ENCODE measurements at regions not wholly inside any gene's neighbourhood (a gene's known extent, or its start where the extent isn't known, plus 50 kb on each side); places are given as distances from the start of the nearest gene placed in this dataset.

- DNase-seq (no peak), ATAC-seq (no peak)
- Histone ChIP-seq H3K27ac (no peak overlapping the region), H3K36me3 (ENCODE audit: insufficient read depth in 1 of 2, low read depth in 1 of 2) (no peaks in the 10 kb centered on the region), H3K9me3 (no peaks in the 10 kb centered on the region), H3K27me3 (ENCODE audit: insufficient read depth in 3 of 3, low read length in 2 of 3) (peaks cover 0 to 4% (median 0%) of the 10 kb centered on the region in 3 donors), H3K4me1 (no peaks in the 10 kb centered on the region), H3K4me3 (no peak overlapping the region)
- 11 to 22% (median 17%) methylated on average over 1 of the region's 1 CpG for WGBS, 3 donors
- intact Hi-C loops (cut with DNase I): no loop called here
- no peak for TF ChIP-seq CTCF (IDR thresholded peaks at IDR 0.05)
Observed at GRCh38 chr16:49189286-49189685, 92.4 kb downstream of the CBLN1 start.

- ATAC-seq (no peak), DNase-seq (no peak)
Observed at GRCh38 chr16:49183911-49184310, 97.7 kb downstream of the CBLN1 start.

GRCh38 chr16:49181791-49182518 is 99.7 kb downstream of the CBLN1 start:
- intact Hi-C loops (cut with DNase I): loop anchor here in 1 of 2 donors (5.0 kb wide), 1 partner anchor 495 kb away; no protein-coding TSS in a partner anchor
- Histone ChIP-seq H3K27ac (no peak overlapping the region), H3K36me3 (ENCODE audit: insufficient read depth in 1 of 2, low read depth in 1 of 2) (no peaks in the 10 kb centered on the region), H3K4me3 (no peak overlapping the region), H3K4me1 (no peaks in the 10 kb centered on the region), H3K27me3 (ENCODE audit: insufficient read depth in 3 of 3, low read length in 2 of 3) (no peaks in the 10 kb centered on the region), H3K9me3 (no peaks in the 10 kb centered on the region)
- TF ChIP-seq CTCF (IDR thresholded peaks at IDR 0.05): no peak
- WGBS, 3 donors: 26 to 42% (median 41%) methylated on average over 8 of the region's 8 CpGs
- DNase-seq (no peak), ATAC-seq (no peak)

More at GRCh38 chr16:49183911-49184310, 97.7 kb downstream of the CBLN1 start:
- Histone ChIP-seq H3K4me1 (no peaks in the 10 kb centered on the region), H3K4me3 (no peak overlapping the region), H3K9me3 (no peaks in the 10 kb centered on the region), H3K36me3 (ENCODE audit: insufficient read depth in 1 of 2, low read depth in 1 of 2) (no peaks in the 10 kb centered on the region), H3K27ac (no peak overlapping the region), H3K27me3 (ENCODE audit: insufficient read depth in 3 of 3, low read length in 2 of 3) (no peaks in the 10 kb centered on the region)
- WGBS, 3 donors: 25 to 33% (median 27%) methylated on average over 5 of the region's 5 CpGs
- intact Hi-C loops (cut with DNase I): loop anchor here in 1 of 2 donors (5.0 kb wide), 1 partner anchor 497 kb away; no protein-coding TSS in a partner anchor
- TF ChIP-seq CTCF (IDR thresholded peaks at IDR 0.05): peak; percentile 29

- Histone ChIP-seq H3K9me3 (no peaks in the 10 kb centered on the region), H3K4me3 (no peak overlapping the region), H3K36me3 (ENCODE audit: insufficient read depth in 1 of 2, low read depth in 1 of 2) (no peaks in the 10 kb centered on the region), H3K27ac (no peak overlapping the region), H3K4me1 (no peaks in the 10 kb centered on the region), H3K27me3 (ENCODE audit: insufficient read depth in 3 of 3, low read length in 2 of 3) (no peaks in the 10 kb centered on the region)
- DNase-seq (no peak), ATAC-seq (peak in 2 of 4 donors; percentile 37 to 50)
- 15 to 26% (median 24%) methylated on average over 4 of the region's 4 CpGs for WGBS, 3 donors
- TF ChIP-seq CTCF (IDR thresholded peaks at IDR 0.05): no peak
- intact Hi-C loops (cut with DNase I): loop anchor here in 1 of 2 donors (5.0 kb wide), 1 partner anchor 493 kb away; no protein-coding TSS in a partner anchor
Observed at GRCh38 chr16:49179714-49180330, 101.8 kb downstream of the CBLN1 start.

Measured in psoas muscle (tissue), 7 donors.